ENCODE measurements at regions not wholly inside any gene's neighbourhood (a gene's known extent, or its start where the extent isn't known, plus 50 kb on each side); places are given as distances from the start of the nearest gene placed in this dataset.
"Not testable (repeated sequence)": the region's sequence is repeated elsewhere in the genome, so short reads cannot be mapped to it uniquely, and the experiment has no call there.

GRCh38 chr5:176060472-176061268 lies 92.6 kb upstream of the THOC3 start:
- DNase-seq (ENCODE audit: low read depth in 2 of 2), result peak in 1 of 2 donors; percentile 13

- DNase-seq (ENCODE audit: low read depth in 2 of 2), result not testable (repeated sequence)
These were observed 93.1 kb upstream of the THOC3 start for GRCh38 chr5:176061269-176061622.

GRCh38 chr5:176061660-176062059 lies 93.5 kb upstream of the THOC3 start:
- DNase-seq (ENCODE audit: low read depth in 2 of 2), result not testable (repeated sequence)

- not testable (repeated sequence) for DNase-seq (ENCODE audit: low read depth in 2 of 2)
These were observed 98.3 kb upstream of the THOC3 start for GRCh38 chr5:176066262-176066945.

- not testable (repeated sequence) for DNase-seq (ENCODE audit: low read depth in 2 of 2)
These were observed 99.0 kb upstream of the THOC3 start for GRCh38 chr5:176067162-176067561.

GRCh38 chr5:176067948-176068347 lies 99.8 kb upstream of the THOC3 start:
- DNase-seq (ENCODE audit: low read depth in 2 of 2), result not testable (repeated sequence)

GRCh38 chr5:176073996-176074571 lies 106.0 kb upstream of the THOC3 start:
- not testable (repeated sequence) for DNase-seq (ENCODE audit: low read depth in 2 of 2)

- DNase-seq (ENCODE audit: low read depth in 2 of 2), result not testable (repeated sequence)
These were observed 115.6 kb upstream of the THOC3 start for GRCh38 chr5:176083717-176084116.

GRCh38 chr5:176103083-176103482 lies 135.0 kb upstream of the THOC3 start:
- DNase-seq (ENCODE audit: low read depth in 2 of 2), result not testable (repeated sequence)

GRCh38 chr5:176112888-176113287 lies 125.3 kb upstream of the SIMC1 start:
- not testable (repeated sequence) for DNase-seq (ENCODE audit: low read depth in 2 of 2)

- DNase-seq (ENCODE audit: low read depth in 2 of 2), result not testable (repeated sequence)
These were observed 124.4 kb upstream of the SIMC1 start for GRCh38 chr5:176113673-176114335.

- not testable (repeated sequence) for DNase-seq (ENCODE audit: low read depth in 2 of 2)
These were observed 123.4 kb upstream of the SIMC1 start for GRCh38 chr5:176114825-176115224.

- not testable (repeated sequence) for DNase-seq (ENCODE audit: low read depth in 2 of 2)
These were observed 120.5 kb upstream of the SIMC1 start for GRCh38 chr5:176117699-176118238.

GRCh38 chr5:176122361-176122760 lies 115.9 kb upstream of the SIMC1 start:
- not testable (repeated sequence) for DNase-seq (ENCODE audit: low read depth in 2 of 2)

- not testable (repeated sequence) for DNase-seq (ENCODE audit: low read depth in 2 of 2)
These were observed 114.1 kb upstream of the SIMC1 start for GRCh38 chr5:176124120-176124519.

- DNase-seq (ENCODE audit: low read depth in 2 of 2), result no peak
These were observed 106.5 kb upstream of the SIMC1 start for GRCh38 chr5:176131771-176132170.

GRCh38 chr5:176132471-176133288 lies 105.5 kb upstream of the SIMC1 start:
- DNase-seq (ENCODE audit: low read depth in 2 of 2), result no peak

- DNase-seq (ENCODE audit: low read depth in 2 of 2), result peak in 1 of 2 donors; percentile 14
These were observed 104.8 kb upstream of the SIMC1 start for GRCh38 chr5:176133289-176133870.

- DNase-seq (ENCODE audit: low read depth in 2 of 2), result no peak
These were observed 104.3 kb upstream of the SIMC1 start for GRCh38 chr5:176133877-176134276.

GRCh38 chr5:176134529-176135223 lies 103.5 kb upstream of the SIMC1 start:
- DNase-seq (ENCODE audit: low read depth in 2 of 2), result no peak

Measured in stimulated activated CD4-positive, alpha-beta T cell treated with anti-CD3 and anti-CD28 coated beads, Interleukin-1b, Interleukin-23, amount 100 ng/mL, for 4 hours (primary cell).